ENCODE measurements at regions not wholly inside any gene's neighbourhood (a gene's known extent, or its start where the extent isn't known, plus 50 kb on each side); places are given as distances from the start of the nearest gene placed in this dataset.

DNA sequence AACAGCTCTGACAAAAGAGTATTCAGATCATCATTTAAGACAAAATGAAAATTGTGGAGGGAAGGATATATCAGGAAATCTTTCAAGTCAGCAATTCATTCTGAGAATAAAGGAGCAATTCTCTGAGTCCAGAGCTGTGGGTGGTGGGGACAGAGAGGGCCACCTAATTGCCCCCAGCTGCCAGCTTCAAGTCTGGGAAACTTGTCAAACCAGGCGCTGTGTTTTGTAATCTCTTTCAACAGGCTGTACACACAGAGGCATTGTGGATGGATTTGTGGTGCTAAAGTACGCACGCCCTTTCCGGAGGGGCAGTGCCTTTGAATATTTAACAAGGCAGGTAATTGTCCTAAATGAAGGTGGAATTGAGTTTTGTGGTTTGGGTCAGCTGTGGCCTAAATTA is 591.1 kb upstream of the BOD1L1 start:
- Histone ChIP-seq H2BK12ac (ENCODE audit: insufficient read length, low read depth, low read length) (no peak overlapping the region), H2BK5ac (ENCODE audit: insufficient read length, low read length) (no peak overlapping the region), H3K27ac (ENCODE audit: insufficient read length, low read depth, low read length) (no peak overlapping the region), H3K23me2 (ENCODE audit: insufficient read length, low read depth, low read length, poor library complexity, severe bottlenecking) (no peaks in the 10 kb centered on the region), H3K79me2 (ENCODE audit: insufficient read depth, low read length) (no peaks in the 10 kb centered on the region), H2BK15ac (ENCODE audit: low read depth, low read length) (no peak overlapping the region), H2BK20ac (ENCODE audit: low read depth, low read length, poor library complexity, severe bottlenecking) (no peak overlapping the region), H3K4me2 (ENCODE audit: insufficient read depth, insufficient read length, low read length) (no peak overlapping the region), H4K5ac (ENCODE audit: insufficient read length, low read depth, low read length) (no peak overlapping the region), H3K18ac (ENCODE audit: insufficient read length, low read depth, low read length) (no peak overlapping the region), H3K23ac (ENCODE audit: insufficient read length, low read depth, low read length) (no peak overlapping the region), H4K20me1 (ENCODE audit: control insufficient read depth, insufficient read depth, insufficient read length) (no peaks in the 10 kb centered on the region), H3K4me1 (ENCODE audit: insufficient read depth, low read length) (no peaks in the 10 kb centered on the region), H3K9ac (ENCODE audit: extremely low read depth, insufficient read length, low read length) (no peak overlapping the region), H3K4ac (ENCODE audit: low read depth, low read length) (no peak overlapping the region), H3K9me3 (ENCODE audit: control insufficient read depth, low read depth, low read length) (no peaks in the 10 kb centered on the region), H2AFZ (ENCODE audit: low read length) (no peak overlapping the region), H3K14ac (ENCODE audit: insufficient read depth, low read length) (no peak overlapping the region), H4K91ac (ENCODE audit: insufficient read length, low read depth, low read length) (no peak overlapping the region), H3K79me1 (ENCODE audit: insufficient read depth, low read depth, low read length, poor library complexity, severe bottlenecking) (no peaks in the 10 kb centered on the region), H2AK5ac (ENCODE audit: insufficient read length, low read length) (no peak overlapping the region), H3K56ac (ENCODE audit: insufficient read length, low read depth, low read length) (no peak overlapping the region), H4K8ac (replicated peaks; ENCODE audit: insufficient read length, low read depth, low read length) (no peak overlapping the region), H3K27me3 (ENCODE audit: insufficient read depth, low read length) (no peaks in the 10 kb centered on the region), H3T11ph (ENCODE audit: low read length) (no peak overlapping the region), H2BK120ac (ENCODE audit: low read depth, low read length, poor library complexity, severe bottlenecking) (no peak overlapping the region)
- no CpG with 5 or more reads among the region's 4 CpGs for WGBS (ENCODE audit: extremely low coverage, insufficient read length, low lambda C conversion rate)
- Mint-ChIP-seq H3K36me3 (ENCODE audit: insufficient read depth in 1 of 3, low read depth in 3 of 3) (peaks cover 0 to 3% (median 2%) of the 10 kb centered on the region in 3 experiments; a peak in 3 of 7 replicates), H3K9me3 (peaks cover 4 to 5% of the 10 kb centered on the region in 2 experiments; a peak in 4 of 5 replicates), H3K4me3 (no peak overlapping the region), H3K27ac (no peak overlapping the region), H3K4me1 (no peaks in the 10 kb centered on the region), H3K27me3 (ENCODE audit: low read depth) (peaks cover 14% of the 10 kb centered on the region)
- no peak for DNase-seq
- TF ChIP-seq, protein P1, sequence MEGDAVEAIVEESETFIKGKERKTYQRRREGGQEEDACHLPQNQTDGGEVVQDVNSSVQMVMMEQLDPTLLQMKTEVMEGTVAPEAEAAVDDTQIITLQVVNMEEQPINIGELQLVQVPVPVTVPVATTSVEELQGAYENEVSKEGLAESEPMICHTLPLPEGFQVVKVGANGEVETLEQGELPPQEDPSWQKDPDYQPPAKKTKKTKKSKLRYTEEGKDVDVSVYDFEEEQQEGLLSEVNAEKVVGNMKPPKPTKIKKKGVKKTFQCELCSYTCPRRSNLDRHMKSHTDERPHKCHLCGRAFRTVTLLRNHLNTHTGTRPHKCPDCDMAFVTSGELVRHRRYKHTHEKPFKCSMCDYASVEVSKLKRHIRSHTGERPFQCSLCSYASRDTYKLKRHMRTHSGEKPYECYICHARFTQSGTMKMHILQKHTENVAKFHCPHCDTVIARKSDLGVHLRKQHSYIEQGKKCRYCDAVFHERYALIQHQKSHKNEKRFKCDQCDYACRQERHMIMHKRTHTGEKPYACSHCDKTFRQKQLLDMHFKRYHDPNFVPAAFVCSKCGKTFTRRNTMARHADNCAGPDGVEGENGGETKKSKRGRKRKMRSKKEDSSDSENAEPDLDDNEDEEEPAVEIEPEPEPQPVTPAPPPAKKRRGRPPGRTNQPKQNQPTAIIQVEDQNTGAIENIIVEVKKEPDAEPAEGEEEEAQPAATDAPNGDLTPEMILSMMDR (conservative IDR thresholded peaks at IDR 0.05), result no peak

All from H9 (cell line).